ENCODE measurements at regions not wholly inside any gene's neighbourhood (a gene's known extent, or its start where the extent isn't known, plus 50 kb on each side); places are given as distances from the start of the nearest gene placed in this dataset.
A peak's percentile ranks its signal among the peaks of the same experiment; 100 is the strongest.

DNA sequence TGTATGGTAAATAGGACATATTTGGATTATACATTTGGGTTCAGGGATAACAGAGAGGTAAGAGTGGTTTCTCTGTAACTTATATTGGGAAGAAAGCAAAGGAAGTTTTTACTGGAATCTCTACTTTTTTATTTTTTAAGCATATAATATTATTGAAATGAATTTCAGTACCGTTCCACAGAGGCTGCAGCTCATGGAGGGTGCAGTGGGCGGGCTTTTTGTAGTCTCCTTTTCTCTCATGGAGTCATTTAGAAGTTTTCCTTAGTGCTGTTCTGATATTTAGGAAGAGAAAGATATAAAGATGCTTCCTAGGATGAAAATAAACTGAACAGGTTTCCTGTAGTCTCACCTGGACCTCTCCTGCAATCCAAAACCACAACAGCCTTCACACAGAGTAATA is 1153.3 kb upstream of the TMEFF2 start:
- ChIA-PET POLR2A (ENCODE audit: unreplicated experiment) (interaction anchor here (0.8 kb wide), 1 partner anchor 731 kb away, joined by 4 read pairs; no protein-coding TSS in a partner anchor), CTCF (no interaction called here)
- Histone ChIP-seq H3K9me2 (replicated peaks; ENCODE audit: low read length) (no peaks in the 10 kb centered on the region), H3F3A (ENCODE audit: low read length, unreplicated experiment) (no peaks in the 10 kb centered on the region), H4K20me1 (ENCODE audit: low read length) (no peaks in the 10 kb centered on the region), H3K4me2 (ENCODE audit: low read length) (peak overlapping the region; percentile 73), H3K4me3 (ENCODE audit: low read length) (peak overlapping the region; percentile 62), H3K79me2 (ENCODE audit: low read length) (no peaks in the 10 kb centered on the region), H2AFZ (ENCODE audit: low read length) (peak overlapping the region; percentile 75), H3K4me1 (ENCODE audit: insufficient read depth, low read length) (no peaks in the 10 kb centered on the region), H3K9ac (ENCODE audit: low read length) (no peak overlapping the region), H3K9me3 (ENCODE audit: low read length) (no peaks in the 10 kb centered on the region), H3K27ac (ENCODE audit: low read length) (no peak overlapping the region), H3K36me3 (ENCODE audit: low read depth, low read length) (no peaks in the 10 kb centered on the region), H3K27me3 (ENCODE audit: low read length) (no peaks in the 10 kb centered on the region)
- intact Hi-C loops (cut with micrococcal nuclease): no loop called here
- ATAC-seq: no peak; the same call in 1 of the 2 replicates
- BruUV-seq (replicated peaks): no TSS peak
- no peak for DNase-seq
- TF ChIP-seq, protein P1, sequence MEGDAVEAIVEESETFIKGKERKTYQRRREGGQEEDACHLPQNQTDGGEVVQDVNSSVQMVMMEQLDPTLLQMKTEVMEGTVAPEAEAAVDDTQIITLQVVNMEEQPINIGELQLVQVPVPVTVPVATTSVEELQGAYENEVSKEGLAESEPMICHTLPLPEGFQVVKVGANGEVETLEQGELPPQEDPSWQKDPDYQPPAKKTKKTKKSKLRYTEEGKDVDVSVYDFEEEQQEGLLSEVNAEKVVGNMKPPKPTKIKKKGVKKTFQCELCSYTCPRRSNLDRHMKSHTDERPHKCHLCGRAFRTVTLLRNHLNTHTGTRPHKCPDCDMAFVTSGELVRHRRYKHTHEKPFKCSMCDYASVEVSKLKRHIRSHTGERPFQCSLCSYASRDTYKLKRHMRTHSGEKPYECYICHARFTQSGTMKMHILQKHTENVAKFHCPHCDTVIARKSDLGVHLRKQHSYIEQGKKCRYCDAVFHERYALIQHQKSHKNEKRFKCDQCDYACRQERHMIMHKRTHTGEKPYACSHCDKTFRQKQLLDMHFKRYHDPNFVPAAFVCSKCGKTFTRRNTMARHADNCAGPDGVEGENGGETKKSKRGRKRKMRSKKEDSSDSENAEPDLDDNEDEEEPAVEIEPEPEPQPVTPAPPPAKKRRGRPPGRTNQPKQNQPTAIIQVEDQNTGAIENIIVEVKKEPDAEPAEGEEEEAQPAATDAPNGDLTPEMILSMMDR (conservative IDR thresholded peaks at IDR 0.05; ENCODE audit: low read depth, low read length): no peak
- TF ChIP-seq EZH2phosphoT487 (IDR thresholded peaks at IDR 0.05; ENCODE audit: borderline replicate concordance, low read length) (no peak), EZH2 (IDR thresholded peaks at IDR 0.05; ENCODE audit: low read length, unreplicated experiment) (no peak)

DNA sequence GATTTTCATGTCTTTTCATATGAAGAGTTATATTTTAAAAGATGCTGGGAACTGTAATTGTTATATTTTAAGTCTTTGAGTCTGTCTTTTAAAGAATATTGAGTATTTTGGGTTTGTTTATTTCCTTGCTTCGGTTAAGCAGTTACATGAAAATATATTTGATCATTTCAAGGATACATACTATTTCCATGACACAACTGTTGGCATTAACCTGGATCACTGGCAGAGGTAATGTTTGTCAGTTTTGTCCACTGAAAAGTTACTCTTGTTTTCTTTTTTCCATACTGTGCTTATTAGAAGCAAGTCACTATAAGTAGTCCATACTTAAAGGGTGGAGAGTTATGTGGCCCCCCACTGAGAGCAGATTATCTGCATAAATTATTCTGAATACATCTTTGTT is 1142.0 kb upstream of the TMEFF2 start:
- no peak overlapping the region for H3K4me3 ChIP-seq (ENCODE audit: low read length)
- H3K27ac ChIP-seq (ENCODE audit: low read length): no peak overlapping the region
- no peak overlapping the region for H3K4me2 ChIP-seq (ENCODE audit: low read length)
- H3K36me3 ChIP-seq (ENCODE audit: low read depth, low read length): no peaks in the 10 kb centered on the region
- intact Hi-C loops (cut with micrococcal nuclease): no loop called here
- no peaks in the 10 kb centered on the region for H3K9me3 ChIP-seq (ENCODE audit: low read length)
- DNase-seq (no peak), ATAC-seq (no peak)
- H4K20me1 ChIP-seq (ENCODE audit: low read length): no peaks in the 10 kb centered on the region
- no peak for TF ChIP-seq EZH2phosphoT487 (IDR thresholded peaks at IDR 0.05; ENCODE audit: borderline replicate concordance, low read length)
- H3K4me1 ChIP-seq (ENCODE audit: insufficient read depth, low read length): 0 out of 2 replicates have a peak, but pooled peaks cover 3% of the 10 kb centered on the region
- no TSS peak for BruUV-seq (replicated peaks)
- no peaks in the 10 kb centered on the region; the same call in 1 of the 2 replicates for H3K27me3 ChIP-seq (ENCODE audit: low read length)
- ChIA-PET POLR2A (ENCODE audit: unreplicated experiment) (no interaction called here), CTCF (no interaction called here)
- no peak overlapping the region for H3K9ac ChIP-seq (ENCODE audit: low read length)
- H3K9me2 ChIP-seq (replicated peaks; ENCODE audit: low read length): no peaks in the 10 kb centered on the region
- no peaks in the 10 kb centered on the region for H3K79me2 ChIP-seq (ENCODE audit: low read length)
- H3F3A ChIP-seq (ENCODE audit: low read length, unreplicated experiment): no peaks in the 10 kb centered on the region
- no peak overlapping the region for H2AFZ ChIP-seq (ENCODE audit: low read length)

DNA sequence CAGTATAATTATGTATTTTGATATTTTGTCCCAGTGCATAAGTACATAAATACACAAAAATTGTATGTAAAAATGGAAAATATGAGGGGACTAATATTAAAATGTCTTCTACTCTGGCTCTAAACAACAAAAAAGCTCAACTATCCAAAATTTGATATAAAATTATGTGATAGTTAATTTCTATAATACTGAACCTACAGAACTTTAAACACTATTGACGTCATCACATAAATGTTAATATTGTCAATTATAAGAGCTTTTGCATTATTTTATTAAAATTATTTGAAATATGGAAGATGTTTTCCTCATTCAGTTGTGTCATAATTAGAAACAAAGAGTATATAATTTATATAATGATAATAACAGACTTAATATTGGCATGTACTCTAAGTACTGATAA is 1139.7 kb upstream of the TMEFF2 start:
- Histone ChIP-seq H4K20me1 (ENCODE audit: low read length) (no peaks in the 10 kb centered on the region), H3K4me3 (ENCODE audit: low read length) (no peak overlapping the region), H3K9me2 (replicated peaks; ENCODE audit: low read length) (no peaks in the 10 kb centered on the region), H3K27me3 (ENCODE audit: low read length) (no peaks in the 10 kb centered on the region), H3K4me1 (ENCODE audit: insufficient read depth, low read length) (0 out of 2 replicates have a peak, but pooled peaks cover 3% of the 10 kb centered on the region), H3K79me2 (ENCODE audit: low read length) (no peaks in the 10 kb centered on the region), H2AFZ (ENCODE audit: low read length) (no peak overlapping the region), H3K36me3 (ENCODE audit: low read depth, low read length) (no peaks in the 10 kb centered on the region), H3K9ac (ENCODE audit: low read length) (no peak overlapping the region), H3K27ac (ENCODE audit: low read length) (no peak overlapping the region), H3K9me3 (ENCODE audit: low read length) (no peaks in the 10 kb centered on the region), H3F3A (ENCODE audit: low read length, unreplicated experiment) (no peaks in the 10 kb centered on the region), H3K4me2 (ENCODE audit: low read length) (no peak overlapping the region)
- DNase-seq (no peak), ATAC-seq (no peak)
- POLR2A ChIA-PET (ENCODE audit: unreplicated experiment): interaction anchor here (0.7 kb wide), 1 partner anchor 205 kb away, joined by 3 read pairs; no protein-coding TSS in a partner anchor
- BruUV-seq (replicated peaks): no TSS peak
- intact Hi-C loops (cut with micrococcal nuclease): no loop called here
- CTCF ChIA-PET: no interaction called here
- TF ChIP-seq, protein P1 (conservative IDR thresholded peaks at IDR 0.05; ENCODE audit: low read depth, low read length): no peak
- TF ChIP-seq EZH2 (IDR thresholded peaks at IDR 0.05; ENCODE audit: low read length, unreplicated experiment) (no peak), EZH2phosphoT487 (IDR thresholded peaks at IDR 0.05; ENCODE audit: borderline replicate concordance, low read length) (no peak)
